UCSD-AML1 (cell line): ENCODE measurements at regions not wholly inside any gene's neighbourhood (a gene's known extent, or its start where the extent isn't known, plus 50 kb on each side); places are given as distances from the start of the nearest gene placed in this dataset.
"Not testable (repeated sequence)": the region's sequence is repeated elsewhere in the genome, so short reads cannot be mapped to it uniquely, and the experiment has no call there.

ENCODE experiments used
- DNase-seq: peaks from one replicate; lab custom pipeline; 2025; ENCODE audit not compliant: unreplicated experiment; lab: John Stamatoyannopoulos, UW

DNA sequence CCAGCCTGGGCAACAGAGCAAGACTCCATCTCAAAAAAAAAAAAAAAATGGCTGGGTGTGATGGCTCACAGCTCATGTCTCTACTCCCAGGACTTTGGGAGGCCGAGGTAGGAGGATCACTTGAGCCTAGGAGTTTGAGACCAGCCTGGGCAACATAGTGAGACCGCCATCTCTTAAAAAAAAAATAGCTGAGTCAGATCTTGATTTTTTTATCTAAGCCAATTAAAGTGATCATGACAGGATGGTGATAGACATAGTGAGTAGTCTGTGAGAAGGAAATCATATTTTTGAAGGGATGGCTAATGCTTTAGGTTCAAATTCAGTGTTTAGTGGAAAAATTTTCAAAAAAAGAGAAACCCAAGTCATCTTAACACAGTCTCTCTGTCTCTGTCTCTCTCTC lies 114.6 kb upstream of the JARID2 start:
- no peak for DNase-seq

DNA sequence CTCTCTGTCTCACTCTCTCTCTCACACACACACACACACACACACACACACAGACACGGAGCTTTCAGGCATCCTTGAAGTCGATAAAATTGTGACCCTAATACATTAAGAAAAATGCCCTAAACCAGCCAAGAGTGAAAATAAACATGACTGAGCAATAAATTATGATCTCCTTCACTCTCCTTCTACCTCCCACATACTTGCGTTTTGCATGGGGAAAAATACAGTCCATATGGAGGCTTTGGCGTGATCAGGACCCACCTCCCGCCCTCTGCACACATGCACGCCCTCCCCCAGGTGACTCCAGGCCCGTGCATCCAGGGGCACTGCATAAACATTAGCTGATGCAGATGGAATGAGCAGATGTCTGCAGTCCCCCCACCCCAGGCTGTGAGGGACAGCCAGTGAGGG lies 114.2 kb upstream of the JARID2 start:
- no peak for DNase-seq

DNA sequence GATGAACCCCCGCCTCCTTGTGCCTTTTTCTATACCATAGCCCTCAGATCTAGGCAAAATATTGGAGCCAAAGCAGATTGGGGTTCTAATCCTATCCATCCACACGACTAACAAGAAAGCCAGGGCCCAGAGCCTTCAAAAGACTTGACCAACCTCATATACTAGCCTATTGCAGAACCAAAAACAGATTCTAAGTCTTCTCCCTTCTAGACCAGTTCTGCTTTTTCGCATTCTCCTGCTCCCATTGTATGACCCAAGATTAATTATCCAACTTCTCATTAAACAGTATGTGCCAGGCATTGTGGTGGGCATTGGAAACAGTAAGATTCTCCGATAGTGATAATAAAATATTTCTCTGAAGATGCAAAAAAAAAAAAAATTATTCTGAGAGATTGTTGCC lies 113.7 kb upstream of the JARID2 start:
- DNase-seq = no peak

DNA sequence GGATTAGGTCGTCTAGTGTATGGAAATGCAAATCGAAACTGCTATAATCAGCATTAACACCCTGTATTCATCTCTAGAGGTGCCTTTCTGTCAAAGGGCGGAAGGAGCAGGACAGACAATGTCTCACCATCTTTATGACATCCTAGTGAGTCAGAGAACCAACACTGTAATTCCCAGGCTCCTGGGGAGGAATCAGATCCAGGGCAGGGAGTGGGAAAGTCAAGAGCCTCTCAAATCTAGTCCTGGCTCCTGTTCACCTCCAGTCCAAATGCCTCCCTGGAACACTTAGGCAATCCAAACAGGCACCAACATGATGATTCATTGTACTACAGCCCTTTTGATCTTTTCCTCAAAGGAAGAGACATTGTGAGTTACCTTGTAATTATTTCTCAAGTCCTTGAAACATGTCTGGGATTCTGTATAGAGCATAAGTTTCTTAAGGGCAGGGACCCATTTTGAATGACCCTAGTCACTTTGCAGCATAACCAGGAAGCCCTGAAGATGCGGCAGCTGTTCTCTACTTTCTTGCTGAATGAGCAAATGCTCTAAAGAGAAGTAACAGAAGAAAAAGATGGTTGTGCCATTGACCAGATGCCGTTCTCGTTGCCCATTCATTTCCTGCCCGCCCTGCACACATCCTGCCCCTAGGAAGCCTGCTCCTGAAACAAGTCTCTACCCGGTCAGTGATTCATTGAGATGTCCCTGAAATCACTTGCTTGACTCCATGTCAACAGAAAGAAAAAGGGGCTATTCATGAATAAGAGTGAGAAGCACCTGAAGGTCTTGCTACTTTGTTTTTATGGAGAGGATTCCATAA lies 112.8 kb upstream of the JARID2 start:
- DNase-seq = peak; percentile 34

DNA sequence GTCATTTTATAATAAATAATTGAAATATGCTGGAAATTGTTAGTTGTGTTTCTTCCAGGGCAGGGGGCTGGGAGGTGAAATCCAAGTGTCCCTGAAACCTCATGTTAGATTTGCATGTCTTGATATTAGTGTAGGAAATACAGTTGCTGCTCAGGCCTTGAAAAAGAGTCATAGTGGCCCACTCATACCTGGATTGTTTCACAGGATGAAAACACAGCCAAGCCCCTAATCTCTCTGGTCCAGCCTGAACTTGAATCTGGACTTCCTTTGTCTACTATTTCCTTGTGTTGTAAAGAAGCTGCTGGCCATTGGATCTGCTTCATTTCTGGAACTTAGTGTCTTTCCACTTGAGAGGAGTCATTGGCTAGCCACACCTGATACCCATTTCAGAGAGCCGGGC lies 108.8 kb upstream of the JARID2 start:
- DNase-seq = no peak

DNA sequence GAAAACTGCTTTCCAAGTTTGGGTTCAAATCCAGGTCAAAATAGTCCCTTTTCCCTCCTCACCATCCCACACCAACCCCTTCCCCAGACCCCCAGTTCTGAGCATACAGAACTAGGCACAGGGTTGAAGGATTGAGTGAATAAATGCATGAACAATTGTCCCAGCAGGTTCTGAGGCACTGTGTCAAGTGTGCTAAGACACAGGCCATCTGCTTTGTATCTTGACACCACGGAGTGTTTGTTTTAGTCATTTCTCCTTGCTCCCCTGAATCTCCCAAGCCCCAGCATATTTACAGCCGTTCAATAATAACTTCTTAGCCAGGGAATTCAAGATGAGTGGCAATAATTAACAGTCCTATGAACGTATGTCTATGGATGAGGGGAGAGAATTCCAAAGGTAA lies 102.8 kb upstream of the JARID2 start:
- no peak for DNase-seq

DNA sequence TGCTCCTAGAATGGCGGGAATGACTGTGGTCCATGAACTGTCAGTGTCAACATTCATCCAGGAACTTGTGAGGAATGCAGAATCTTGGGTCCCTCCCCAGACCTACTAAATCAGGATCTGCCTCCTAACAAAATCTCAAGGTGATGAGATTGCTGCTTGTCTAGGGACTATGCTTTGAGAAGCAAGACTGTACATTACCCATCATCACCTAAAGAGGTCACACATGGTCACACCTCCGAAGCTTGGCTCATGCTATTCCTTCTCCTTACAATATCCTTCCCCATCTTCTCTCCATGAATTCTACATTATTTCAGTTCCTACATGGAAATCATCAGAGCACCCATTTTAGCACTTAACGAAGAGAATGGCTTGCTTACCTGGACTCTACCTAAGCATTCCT lies 102.3 kb upstream of the JARID2 start:
- no peak for DNase-seq

DNA sequence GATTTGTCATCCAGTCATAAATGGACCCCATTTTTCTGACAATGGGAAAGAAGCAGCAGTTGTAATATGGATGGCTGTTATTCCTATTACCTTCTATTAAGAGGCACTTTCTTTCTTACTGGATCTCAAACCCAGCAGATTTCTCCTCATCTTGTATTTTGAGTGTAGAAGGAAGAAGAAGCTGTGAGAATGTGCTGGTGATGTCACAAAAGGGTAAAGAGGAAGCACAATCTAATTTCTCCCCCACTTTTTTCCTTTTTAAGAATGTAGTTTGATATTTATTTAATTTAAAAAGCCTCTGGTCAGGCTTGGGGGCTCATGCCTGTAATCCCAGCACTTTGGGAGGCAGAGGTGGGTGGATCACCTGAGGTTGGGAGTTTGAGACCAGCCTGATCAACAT lies 100.0 kb upstream of the JARID2 start:
- no peak for DNase-seq

DNA sequence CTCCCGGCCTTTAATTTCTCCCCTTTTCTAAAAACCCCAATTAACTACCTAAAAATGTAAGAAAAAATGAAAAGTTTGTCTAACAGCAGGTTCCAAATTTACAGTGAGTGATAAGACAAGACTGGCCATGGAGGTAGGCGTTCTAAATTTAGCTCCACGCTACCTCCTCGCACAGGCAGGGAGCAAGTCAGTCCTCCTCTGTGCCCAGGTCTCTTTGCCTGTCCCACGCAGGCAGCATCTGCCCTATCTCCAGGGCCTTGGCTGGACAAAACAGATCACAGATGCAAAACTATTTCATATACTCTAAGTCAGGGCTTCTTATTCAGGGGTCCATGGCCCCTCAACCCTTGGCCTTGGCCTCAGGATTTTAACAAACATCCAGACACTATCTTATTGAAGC lies 98.0 kb upstream of the JARID2 start:
- no peak for DNase-seq

DNA sequence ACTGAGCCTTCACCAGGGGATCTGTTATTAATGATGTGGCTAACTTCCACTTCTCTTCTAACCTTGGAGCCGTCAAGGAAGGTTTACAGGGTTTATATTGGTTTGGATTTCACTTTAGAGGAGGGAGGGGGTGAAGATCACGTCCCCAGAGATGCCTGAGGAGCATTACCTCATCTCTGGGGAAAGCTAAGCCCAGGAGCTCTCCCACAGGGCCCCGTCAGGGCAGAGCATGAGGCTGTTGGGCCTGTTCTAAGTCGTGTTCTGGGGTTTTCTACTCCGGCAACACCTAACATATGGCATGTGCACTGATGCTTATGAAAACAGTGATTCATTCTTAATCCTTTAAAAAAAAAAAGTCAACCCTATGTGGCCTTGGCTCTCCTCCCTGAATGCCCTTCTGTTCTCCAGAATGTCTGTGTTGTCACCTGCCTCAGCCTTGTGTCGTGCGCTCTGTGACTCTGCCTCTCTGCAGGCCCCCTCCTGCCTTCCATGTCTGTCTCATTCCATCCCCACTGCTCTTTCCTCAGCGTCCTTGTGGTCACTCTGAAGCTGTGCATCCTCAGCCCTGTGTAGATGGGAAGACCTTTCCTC lies 97.4 kb upstream of the JARID2 start:
- no peak for DNase-seq

DNA sequence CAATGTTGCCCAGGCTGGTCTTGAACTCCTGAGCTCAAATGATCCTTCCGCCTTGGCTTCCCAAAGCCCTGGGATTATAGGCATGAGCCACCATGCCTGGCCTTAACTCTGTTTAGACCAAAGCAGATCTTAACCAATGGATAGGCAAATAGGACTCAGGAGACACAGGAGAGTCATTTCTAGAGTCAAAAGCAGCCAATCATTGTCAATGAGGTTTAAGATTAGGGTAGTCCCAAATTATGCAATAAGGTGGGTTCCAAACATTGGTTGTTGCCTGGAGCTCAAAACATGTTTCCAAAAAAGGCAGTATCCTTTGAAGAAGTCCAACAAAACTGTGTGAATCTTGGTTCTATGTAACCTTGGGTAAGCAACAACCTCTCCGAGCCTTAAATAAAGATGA lies 95.7 kb upstream of the JARID2 start:
- DNase-seq = no peak

DNA sequence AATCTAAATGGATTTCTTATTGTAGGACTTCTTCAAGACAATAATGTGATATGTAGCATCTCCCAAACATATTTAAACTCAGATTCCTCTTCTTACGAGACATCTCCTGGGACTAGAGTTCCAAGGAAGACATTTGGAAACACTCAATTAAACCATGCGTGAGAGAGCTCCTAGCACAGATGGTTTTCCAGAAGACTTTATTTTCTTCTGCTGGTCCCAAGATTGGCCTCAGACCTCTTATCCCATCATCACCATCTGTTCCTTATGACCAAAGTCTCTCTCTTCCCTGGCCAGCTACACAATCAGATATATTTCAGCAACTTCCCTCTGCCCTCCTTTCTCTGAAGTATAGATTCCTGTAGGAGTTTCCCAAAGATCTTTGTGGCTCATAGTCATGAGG lies 93.2 kb upstream of the JARID2 start:
- DNase-seq = no peak

DNA sequence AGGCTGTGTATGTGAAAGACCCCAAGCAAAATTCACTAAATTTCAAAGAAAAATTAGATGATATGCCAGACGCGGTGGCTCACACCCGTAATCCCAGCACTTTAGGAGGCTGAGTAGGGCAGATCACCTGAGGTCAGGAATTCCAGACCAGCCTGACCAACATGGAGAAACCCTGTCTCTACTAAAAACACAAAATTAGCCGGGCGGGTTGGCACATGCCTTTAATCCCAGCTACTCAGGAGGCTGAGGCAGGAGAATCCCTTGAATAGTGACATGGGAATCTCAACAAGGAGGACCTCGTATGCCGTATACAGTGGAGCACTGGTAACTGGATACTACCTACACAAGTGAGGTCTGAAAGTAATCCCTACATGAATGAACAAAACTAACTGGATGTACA lies 92.7 kb upstream of the JARID2 start:
- DNase-seq = no peak

DNA sequence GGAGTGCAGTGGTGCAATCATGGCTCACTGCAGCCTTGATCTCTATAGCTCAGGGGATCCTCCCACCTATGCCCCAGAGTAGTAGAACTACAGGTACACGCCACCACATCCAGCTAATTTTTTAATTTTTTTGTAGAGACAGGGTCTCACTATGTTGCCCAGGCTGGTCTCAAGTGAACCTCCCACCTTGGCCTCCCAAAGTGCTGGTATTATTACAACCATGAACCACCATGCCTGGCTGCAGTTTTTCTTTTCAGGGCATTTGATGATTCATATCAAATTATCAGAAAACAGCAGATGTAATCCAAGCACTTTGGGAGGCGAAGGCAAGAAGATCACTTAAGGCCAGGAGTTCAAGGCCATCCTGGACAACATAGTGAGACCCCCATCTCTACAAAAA lies 88.4 kb upstream of the JARID2 start:
- no peak for DNase-seq

DNA sequence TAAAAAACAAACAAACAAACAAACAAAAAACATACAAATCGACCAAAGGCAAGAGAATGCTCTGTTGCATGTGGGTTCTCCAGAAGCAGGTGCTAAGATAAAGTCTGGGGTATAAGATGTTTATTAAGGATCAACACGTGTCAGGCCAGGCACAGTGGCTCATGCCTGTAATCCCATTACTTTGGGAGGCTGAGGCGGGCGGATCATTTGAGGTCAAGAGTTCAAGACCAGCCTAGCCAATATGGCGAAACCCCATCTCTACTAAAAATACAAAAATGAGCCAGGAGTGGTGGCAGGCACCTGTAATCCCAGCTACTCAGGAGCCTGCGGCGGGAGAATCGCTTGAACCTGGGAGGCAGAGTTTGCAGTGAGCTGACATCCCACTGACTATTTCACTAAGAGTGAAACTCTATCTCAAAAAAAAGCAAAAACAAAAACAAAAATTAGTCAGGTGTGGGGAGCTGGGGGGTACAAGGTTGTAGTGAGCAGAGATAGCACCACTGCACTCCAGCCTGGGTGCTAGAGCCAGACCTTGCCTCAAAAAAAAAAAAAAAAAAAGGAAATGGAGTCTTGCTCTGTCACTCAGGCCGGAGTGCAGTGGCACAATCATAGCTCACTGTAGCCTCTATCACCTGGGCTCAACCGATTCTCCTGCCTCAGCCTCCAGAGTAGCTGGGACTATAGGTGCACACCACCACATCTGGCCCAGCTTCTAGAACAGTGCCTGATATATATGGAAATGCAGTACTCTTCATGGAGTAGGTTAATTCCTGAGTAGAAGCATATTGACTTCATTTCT lies 86.8 kb upstream of the JARID2 start:
- DNase-seq = no peak

DNA sequence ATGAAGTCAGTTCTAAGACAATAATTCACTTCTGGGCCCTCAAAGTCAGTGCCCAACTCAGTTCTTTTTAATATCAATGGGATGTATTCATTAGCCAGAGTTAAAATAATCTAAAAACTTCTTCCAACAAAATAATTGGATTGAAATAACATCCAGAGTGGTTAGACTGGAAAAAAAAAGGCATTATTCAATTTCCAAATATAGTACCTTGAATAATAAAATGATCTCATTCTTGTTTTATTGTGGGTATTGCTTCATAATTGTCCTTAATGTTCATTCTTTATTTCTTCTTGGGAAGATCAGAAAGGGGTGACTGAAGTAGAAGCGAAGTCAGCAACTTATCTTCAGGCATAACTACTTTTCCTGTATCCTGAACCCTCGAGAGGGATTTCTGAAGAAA lies 85.1 kb upstream of the JARID2 start:
- DNase-seq = no peak

DNA sequence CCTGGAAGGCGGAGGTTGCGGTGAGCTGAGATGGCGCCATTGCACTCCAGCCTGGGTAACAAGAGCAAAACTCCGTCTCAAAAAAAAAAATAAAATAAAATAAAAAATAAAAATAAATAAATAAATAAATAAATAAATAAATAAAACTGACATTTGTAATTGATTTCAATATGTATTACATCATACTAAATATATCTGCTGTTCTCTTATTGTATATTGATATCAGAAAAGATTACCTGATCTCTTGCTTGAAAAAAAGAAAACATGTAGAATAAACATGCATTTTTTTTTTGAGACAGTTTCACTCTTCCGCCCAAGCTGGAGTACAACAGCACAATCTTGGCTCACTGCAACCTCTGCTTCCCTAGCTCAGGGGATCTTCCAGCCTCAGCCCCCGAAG lies 81.0 kb upstream of the JARID2 start:
- not testable (repeated sequence) for DNase-seq

DNA sequence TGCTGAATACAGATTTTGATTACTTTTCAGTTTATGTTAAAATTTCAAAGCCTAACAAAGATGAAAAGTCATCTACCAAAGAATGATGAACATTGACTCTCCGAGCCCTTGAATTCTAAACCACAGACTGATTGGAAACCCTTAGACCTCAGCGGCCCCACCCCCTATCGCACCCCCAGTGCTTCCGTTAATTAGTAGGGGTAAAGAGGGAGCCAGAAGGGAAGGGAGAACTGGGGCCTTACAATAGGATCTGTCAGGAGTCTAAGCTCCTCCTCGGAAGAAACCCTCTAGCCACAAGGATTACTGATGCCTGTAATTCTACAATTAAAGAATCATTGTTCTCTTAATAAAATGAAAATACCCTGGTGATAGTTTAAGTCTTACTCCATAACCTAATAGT lies 79.7 kb upstream of the JARID2 start:
- DNase-seq = no peak

DNA sequence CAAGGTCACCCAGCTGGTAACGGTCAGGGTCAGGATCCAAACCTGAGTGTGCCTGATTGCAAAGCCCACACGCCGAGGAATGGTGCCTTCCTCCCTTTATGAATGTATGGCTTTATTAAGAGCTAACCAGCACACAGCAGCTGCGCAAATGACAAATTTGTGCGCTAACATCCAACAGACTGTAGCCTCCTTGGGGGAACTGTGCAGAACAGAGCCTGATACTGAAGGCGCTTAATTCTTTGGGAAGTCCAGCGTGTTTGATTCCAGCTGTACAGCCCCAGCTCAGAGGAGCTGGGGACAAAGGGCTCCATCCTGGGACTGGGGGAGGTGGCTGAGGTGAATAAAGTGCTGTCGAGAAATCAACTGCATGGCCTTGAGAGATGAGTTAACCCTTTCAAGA lies 75.7 kb upstream of the JARID2 start:
- DNase-seq = no peak

DNA sequence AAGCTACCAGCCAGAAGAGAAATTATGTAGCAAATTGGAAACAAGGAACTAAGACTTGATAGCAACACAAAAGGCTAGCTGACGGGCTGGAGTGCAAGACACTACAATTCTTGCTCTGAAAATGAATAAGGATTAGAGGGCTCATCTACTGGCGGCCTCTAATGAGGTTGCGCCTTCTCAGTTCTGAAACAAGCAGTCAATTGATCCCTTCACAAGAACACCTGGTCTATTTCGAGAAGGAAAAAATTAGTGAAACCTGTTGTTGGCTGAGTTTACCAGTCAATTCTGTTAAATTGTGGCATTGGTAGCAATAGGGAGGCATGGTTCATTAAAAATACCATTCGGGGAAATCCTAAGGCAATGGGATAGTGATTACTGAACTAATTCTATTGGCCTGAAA lies 74.8 kb upstream of the JARID2 start:
- no peak for DNase-seq

DNA sequence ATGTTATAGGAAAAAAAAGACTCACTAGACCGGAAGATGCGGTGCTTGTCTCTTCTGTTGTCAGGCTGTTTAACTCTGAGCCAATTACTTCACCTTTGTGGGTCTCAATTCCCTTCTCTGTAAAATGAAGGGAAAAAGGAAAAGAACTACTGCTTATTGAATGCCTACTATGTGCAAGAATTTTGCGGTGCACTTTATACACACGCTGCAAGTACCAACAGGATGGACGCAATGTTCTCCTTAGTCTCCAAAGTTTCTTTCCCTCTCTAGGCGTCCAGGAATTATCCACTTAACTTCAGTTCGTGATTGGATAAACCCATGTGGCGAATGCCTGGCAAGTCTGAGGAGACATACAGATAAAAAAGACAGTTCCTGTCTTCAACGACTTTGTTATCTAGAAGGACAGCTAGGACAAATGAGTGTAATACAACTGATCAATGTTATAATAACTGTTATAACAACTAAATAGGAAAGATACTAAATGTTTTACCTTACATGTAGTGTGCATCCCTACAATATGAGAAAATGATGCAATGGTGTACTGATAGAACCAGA lies 69.0 kb upstream of the JARID2 start:
- DNase-seq = no peak

DNA sequence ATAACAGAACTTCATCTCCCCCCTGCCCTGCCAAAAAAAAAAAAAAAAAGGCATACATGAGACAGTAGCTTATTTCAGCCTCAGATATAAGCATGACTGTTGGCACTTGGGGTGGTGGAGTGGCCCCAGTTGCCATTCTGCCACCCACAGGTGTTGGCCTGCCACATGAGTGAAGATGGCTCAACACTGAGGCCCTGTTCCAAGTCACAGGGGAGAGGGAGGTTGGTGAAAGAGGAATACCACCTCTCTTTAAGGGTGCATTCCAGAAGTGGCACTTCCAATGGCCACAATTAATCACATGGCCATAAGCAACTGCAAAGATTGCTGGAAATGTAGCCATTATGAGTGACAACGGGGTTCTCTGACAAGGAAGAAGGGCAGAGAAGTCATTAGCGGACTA lies 61.9 kb upstream of the JARID2 start:
- DNase-seq = no peak
